Nephron (organoid): ENCODE measurements at regions not wholly inside any gene's neighbourhood (a gene's known extent, or its start where the extent isn't known, plus 50 kb on each side); places are given as distances from the start of the nearest gene placed in this dataset.

Experiments used
- H3K27ac Mint-ChIP-seq, 3 experiments: 2 replicates each; pipeline ENCODE4 v1.8.0; 2020; ENCODE audit warnings: mixed read lengths in 3 of 3, mild to moderate bottlenecking in 2 of 3, moderate library complexity in 1 of 3
- H3K27me3 Mint-ChIP-seq: 2 replicates; pipeline ENCODE4 v1.8.0; 2021; ENCODE audit warnings: low read depth, mild to moderate bottlenecking, moderate library complexity, mixed read lengths
- H3K36me3 Mint-ChIP-seq: 2 replicates; pipeline ENCODE4 v1.8.0; 2020; ENCODE audit warnings: low read depth, mixed read lengths
- H3K4me1 Mint-ChIP-seq: 2 replicates; pipeline ENCODE4 v1.8.0; 2020; ENCODE audit warnings: mixed read lengths
- H3K4me3 Mint-ChIP-seq, 3 experiments: 2 replicates each; pipeline ENCODE4 v1.8.0; 2020; ENCODE audit warnings: mild to moderate bottlenecking in 3 of 3, mixed read lengths in 3 of 3, moderate library complexity in 2 of 3
- H3K9me3 Mint-ChIP-seq: 2 replicates; pipeline ENCODE4 v1.8.0; 2020; ENCODE audit warnings: mixed read lengths
- CTCF ChIP-seq, 3 experiments: fragments of 200-600 bp; sonication (generic); IDR thresholded peaks; one replicate each; pipeline ENCODE4 v1.5.0; 2021; ENCODE audit warnings: antibody characterized with exemption in 3 of 3; ENCODE audit not compliant: unreplicated experiment in 3 of 3

- no peaks in the 10 kb centered on the region for H3K27me3 Mint-ChIP-seq
- H3K9me3 Mint-ChIP-seq = no peaks in the 10 kb centered on the region
- no peaks in the 10 kb centered on the region for H3K4me1 Mint-ChIP-seq
- TF ChIP-seq CTCF (IDR thresholded peaks at IDR 0.05; ENCODE audit: unreplicated experiment in 3 of 3) = no peak
- H3K27ac Mint-ChIP-seq = no peak overlapping the region
- H3K4me3 Mint-ChIP-seq = no peak overlapping the region
- H3K36me3 Mint-ChIP-seq = no peaks in the 10 kb centered on the region
Observed at GRCh38 chr7:125173571-125173970, 243.9 kb upstream of the POT1 start.

GRCh38 chr7:125169088-125169487 is 239.5 kb upstream of the POT1 start:
- Mint-ChIP-seq H3K27ac (no peak overlapping the region), H3K4me3 (no peak overlapping the region), H3K36me3 (no peaks in the 10 kb centered on the region), H3K4me1 (no peaks in the 10 kb centered on the region), H3K9me3 (no peaks in the 10 kb centered on the region), H3K27me3 (no peaks in the 10 kb centered on the region)
- no peak for TF ChIP-seq CTCF (IDR thresholded peaks at IDR 0.05; ENCODE audit: unreplicated experiment in 3 of 3)

- no peak for TF ChIP-seq CTCF (IDR thresholded peaks at IDR 0.05; ENCODE audit: unreplicated experiment in 3 of 3)
- H3K36me3 Mint-ChIP-seq = no peaks in the 10 kb centered on the region
- no peaks in the 10 kb centered on the region for H3K27me3 Mint-ChIP-seq
- no peaks in the 10 kb centered on the region for H3K4me1 Mint-ChIP-seq
- no peak overlapping the region for H3K27ac Mint-ChIP-seq
- no peak overlapping the region for H3K4me3 Mint-ChIP-seq
- peaks cover 2% of the 10 kb centered on the region for H3K9me3 Mint-ChIP-seq
Observed at GRCh38 chr7:125154930-125155329, 225.3 kb upstream of the POT1 start.

- H3K4me1 Mint-ChIP-seq = peaks cover 5% of the 10 kb centered on the region
- H3K36me3 Mint-ChIP-seq = no peaks in the 10 kb centered on the region
- H3K27ac Mint-ChIP-seq = no peak overlapping the region
- no peaks in the 10 kb centered on the region for H3K27me3 Mint-ChIP-seq
- H3K4me3 Mint-ChIP-seq = no peak overlapping the region
- TF ChIP-seq CTCF (IDR thresholded peaks at IDR 0.05; ENCODE audit: unreplicated experiment in 3 of 3) = no peak
- no peaks in the 10 kb centered on the region for H3K9me3 Mint-ChIP-seq
Observed at GRCh38 chr7:125149151-125149550, 219.5 kb upstream of the POT1 start.

- no peaks in the 10 kb centered on the region for H3K36me3 Mint-ChIP-seq
Observed at GRCh38 chr7:125147047-125147446, 217.4 kb upstream of the POT1 start.

More at GRCh38 chr7:125147047-125147446, 217.4 kb upstream of the POT1 start:
- H3K4me3 Mint-ChIP-seq = no peak overlapping the region
- H3K27ac Mint-ChIP-seq = no peak overlapping the region
- H3K27me3 Mint-ChIP-seq = no peaks in the 10 kb centered on the region
- H3K9me3 Mint-ChIP-seq = no peaks in the 10 kb centered on the region
- no peak for TF ChIP-seq CTCF (IDR thresholded peaks at IDR 0.05; ENCODE audit: unreplicated experiment in 3 of 3)
- H3K4me1 Mint-ChIP-seq = peaks cover 5% of the 10 kb centered on the region
